Karpas-422 (cell line): ENCODE measurements at regions not wholly inside any gene's neighbourhood (a gene's known extent, or its start where the extent isn't known, plus 50 kb on each side); places are given as distances from the start of the nearest gene placed in this dataset.

ENCODE experiments used
- DNase-seq: peaks from one replicate; pipeline ENCODE4 v3.0.0-alpha.2; 2015
- H2AFZ ChIP-seq: fragments of 200-600 bp; sonication (generic); 2 replicates; pipeline ENCODE4 v1.6.1; 2014; ENCODE audit warnings: antibody characterized with exemption, low read length, mixed read lengths
- H3K27ac ChIP-seq: fragments of 200-600 bp; sonication (generic); 2 replicates; pipeline ENCODE4 v1.5.1; 2014; ENCODE audit warnings: mild to moderate bottlenecking, low read length, moderate library complexity
- H3K27me3 ChIP-seq: fragments of 200-600 bp; sonication (generic); 2 replicates; pipeline ENCODE4 v1.6.1; 2014; ENCODE audit warnings: low read length, mixed read lengths
- H3K36me3 ChIP-seq: fragments of 200-600 bp; sonication (generic); 2 replicates; pipeline ENCODE4 v1.6.1; 2014; ENCODE audit warnings: low read length, mixed read lengths; ENCODE audit not compliant: insufficient read depth
- H3K4me1 ChIP-seq: fragments of 200-600 bp; sonication (generic); 2 replicates; pipeline ENCODE4 v1.6.1; 2014; ENCODE audit warnings: mild to moderate bottlenecking, low read length, mixed read lengths
- H3K4me2 ChIP-seq: fragments of 200-600 bp; sonication (generic); 2 replicates; pipeline ENCODE4 v1.6.1; 2014; ENCODE audit warnings: low read length, low read depth, mild to moderate bottlenecking; ENCODE audit not compliant: poor library complexity, severe bottlenecking
- H3K4me3 ChIP-seq: fragments of 200-600 bp; sonication (generic); 2 replicates; pipeline ENCODE4 v1.5.1; 2014; ENCODE audit warnings: mild to moderate bottlenecking, antibody characterized with exemption, low read length, mixed read lengths
- H3K79me2 ChIP-seq: fragments of 200-600 bp; sonication (generic); 2 replicates; pipeline ENCODE4 v1.6.1; 2014; ENCODE audit warnings: mild to moderate bottlenecking, low read length, mixed read lengths
- H3K9ac ChIP-seq: fragments of 200-600 bp; sonication (generic); 2 replicates; pipeline ENCODE4 v1.6.0; 2014; ENCODE audit warnings: low read length
- H3K9me2 ChIP-seq: fragments of 200-600 bp; sonication (generic), shearing (Covaris generic); replicated peaks from 2 replicates; pipeline ENCODE4 v1.6.0; 2014; ENCODE audit warnings: mild to moderate bottlenecking, low read length, moderate library complexity; ENCODE audit not compliant: insufficient read depth
- H3K9me3 ChIP-seq: fragments of 300-700, 200-600 bp; sonication (generic); 2 replicates; pipeline ENCODE4 v1.6.1; 2014; ENCODE audit warnings: low read length, mixed read lengths
- H4K20me1 ChIP-seq: fragments of 200-600 bp; sonication (generic); 2 replicates; pipeline ENCODE4 v1.6.1; 2014; ENCODE audit warnings: mild to moderate bottlenecking, antibody characterized with exemption, low read length, low read depth; ENCODE audit not compliant: insufficient read depth

DNA sequence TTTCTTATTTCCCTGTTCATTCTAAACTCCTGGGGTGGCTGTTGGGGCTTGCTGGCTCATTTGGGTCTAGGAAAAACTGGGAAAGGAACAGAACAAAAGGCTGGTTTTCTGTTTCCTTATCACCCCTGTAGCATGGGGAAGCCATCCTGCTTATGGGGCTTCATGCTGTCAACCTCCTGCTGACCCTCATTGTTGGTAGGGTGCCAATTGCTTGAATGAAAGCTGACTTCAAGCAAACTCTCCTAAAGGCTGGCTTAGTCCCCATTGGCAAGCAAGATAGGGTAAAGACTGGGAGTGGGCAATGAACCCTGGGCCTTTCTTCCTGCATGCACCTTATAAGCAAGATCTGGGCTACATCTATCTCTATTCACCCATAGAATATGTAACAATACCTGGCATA is 511.6 kb downstream of the DMAC1 start:
- no peaks in the 10 kb centered on the region for H4K20me1 ChIP-seq
- no peaks in the 10 kb centered on the region for H3K9me3 ChIP-seq
- no peak overlapping the region for H3K9ac ChIP-seq
- no peaks in the 10 kb centered on the region for H3K79me2 ChIP-seq
- no peaks in the 10 kb centered on the region for H3K27me3 ChIP-seq
- no peaks in the 10 kb centered on the region for H3K9me2 ChIP-seq
- H3K4me3 ChIP-seq: no peak overlapping the region
- no peaks in the 10 kb centered on the region for H3K4me1 ChIP-seq
- H3K4me2 ChIP-seq: no peak overlapping the region
- no peaks in the 10 kb centered on the region for H3K36me3 ChIP-seq
- DNase-seq: no peak
- no peak overlapping the region for H3K27ac ChIP-seq
- H2AFZ ChIP-seq: no peak overlapping the region

- DNase-seq: no peak
- Histone ChIP-seq H3K4me3 (no peak overlapping the region), H3K9ac (no peak overlapping the region), H3K4me1 (no peaks in the 10 kb centered on the region), H3K4me2 (no peak overlapping the region), H3K9me2 (no peaks in the 10 kb centered on the region), H4K20me1 (no peaks in the 10 kb centered on the region), H2AFZ (no peak overlapping the region), H3K9me3 (no peaks in the 10 kb centered on the region), H3K79me2 (no peaks in the 10 kb centered on the region), H3K36me3 (no peaks in the 10 kb centered on the region), H3K27me3 (no peaks in the 10 kb centered on the region), H3K27ac (no peak overlapping the region)
Measured at GRCh38 chr9:7287065-7287464, 512.5 kb downstream of the DMAC1 start.

- no peak for DNase-seq
- Histone ChIP-seq H3K9me3 (no peaks in the 10 kb centered on the region), H3K9me2 (no peaks in the 10 kb centered on the region), H3K27me3 (no peaks in the 10 kb centered on the region), H3K27ac (no peak overlapping the region), H3K79me2 (no peaks in the 10 kb centered on the region), H3K4me1 (no peaks in the 10 kb centered on the region), H4K20me1 (no peaks in the 10 kb centered on the region), H3K4me3 (no peak overlapping the region), H3K36me3 (no peaks in the 10 kb centered on the region), H3K4me2 (no peak overlapping the region), H3K9ac (no peak overlapping the region), H2AFZ (no peak overlapping the region)
Measured at GRCh38 chr9:7286101-7286500, 513.5 kb downstream of the DMAC1 start.

DNA sequence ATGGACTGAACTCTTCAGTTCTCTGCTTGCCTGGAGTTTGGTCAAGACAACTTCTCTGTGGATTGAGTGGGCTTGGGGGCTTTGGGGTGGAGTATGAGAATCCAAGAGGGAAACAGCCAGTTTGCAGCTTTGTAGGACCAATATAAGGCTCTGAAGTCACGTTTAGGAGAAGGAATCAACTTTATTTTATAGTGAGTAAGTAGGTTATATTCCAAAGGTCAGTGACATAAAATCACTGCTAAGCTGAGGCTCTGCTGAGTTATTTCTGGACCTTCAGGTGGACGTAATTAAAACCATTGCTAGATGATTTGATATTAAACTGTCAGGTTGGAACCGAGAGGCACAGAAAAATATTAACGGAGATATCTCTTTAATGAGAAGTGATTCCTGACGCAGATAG is 514.4 kb downstream of the DMAC1 start:
- H3K4me1 ChIP-seq: no peaks in the 10 kb centered on the region
- H3K9me2 ChIP-seq: no peaks in the 10 kb centered on the region
- H3K9ac ChIP-seq: no peak overlapping the region
- H3K36me3 ChIP-seq: no peaks in the 10 kb centered on the region
- no peak overlapping the region for H3K4me3 ChIP-seq
- no peaks in the 10 kb centered on the region for H3K27me3 ChIP-seq
- no peak overlapping the region for H3K27ac ChIP-seq
- no peak overlapping the region for H2AFZ ChIP-seq
- DNase-seq: no peak
- H3K4me2 ChIP-seq: no peak overlapping the region
- H4K20me1 ChIP-seq: no peaks in the 10 kb centered on the region
- H3K79me2 ChIP-seq: no peaks in the 10 kb centered on the region
- no peaks in the 10 kb centered on the region for H3K9me3 ChIP-seq

- H3K9me3 ChIP-seq: no peaks in the 10 kb centered on the region
- no peaks in the 10 kb centered on the region for H3K4me1 ChIP-seq
- H3K4me3 ChIP-seq: no peak overlapping the region
- H4K20me1 ChIP-seq: no peaks in the 10 kb centered on the region
- no peaks in the 10 kb centered on the region for H3K79me2 ChIP-seq
- no peaks in the 10 kb centered on the region for H3K36me3 ChIP-seq
- H3K27me3 ChIP-seq: no peaks in the 10 kb centered on the region
- no peak overlapping the region for H3K9ac ChIP-seq
- no peak for DNase-seq
- no peak overlapping the region for H3K27ac ChIP-seq
- H3K4me2 ChIP-seq: no peak overlapping the region
- no peaks in the 10 kb centered on the region for H3K9me2 ChIP-seq
- no peak overlapping the region for H2AFZ ChIP-seq
Measured at GRCh38 chr9:7284517-7284916, 515.1 kb downstream of the DMAC1 start.

DNA sequence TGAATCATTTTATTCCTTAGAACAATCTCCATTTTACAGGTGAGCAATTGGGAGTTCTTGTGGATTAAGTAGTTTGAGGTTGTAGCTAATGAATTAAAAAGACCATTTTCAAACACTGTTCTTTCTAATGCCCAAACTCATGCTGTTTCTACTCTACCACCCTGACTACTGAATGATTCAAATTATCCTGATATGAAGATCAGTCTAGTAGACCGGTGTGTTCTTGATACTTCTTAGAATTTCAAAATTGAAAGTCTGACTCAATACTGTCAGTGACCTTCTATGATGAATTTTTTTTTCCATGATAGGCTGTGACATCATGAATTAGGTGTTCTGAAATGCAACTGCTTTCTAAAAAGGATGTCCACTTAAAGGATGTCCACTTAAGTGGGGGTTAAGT is 515.5 kb downstream of the DMAC1 start:
- H2AFZ ChIP-seq: no peak overlapping the region
- H3K4me1 ChIP-seq: no peaks in the 10 kb centered on the region
- H3K27ac ChIP-seq: no peak overlapping the region
- DNase-seq: no peak
- no peaks in the 10 kb centered on the region for H4K20me1 ChIP-seq
- no peaks in the 10 kb centered on the region for H3K9me2 ChIP-seq
- H3K4me2 ChIP-seq: no peak overlapping the region
- H3K4me3 ChIP-seq: no peak overlapping the region
- H3K36me3 ChIP-seq: no peaks in the 10 kb centered on the region
- H3K9ac ChIP-seq: no peak overlapping the region
- H3K27me3 ChIP-seq: no peaks in the 10 kb centered on the region
- no peaks in the 10 kb centered on the region for H3K79me2 ChIP-seq
- H3K9me3 ChIP-seq: no peaks in the 10 kb centered on the region

GRCh38 chr9:7273575-7273974 is 515.8 kb downstream of the KDM4C start:
- Histone ChIP-seq H3K9me2 (no peaks in the 10 kb centered on the region), H3K4me2 (no peak overlapping the region), H3K9ac (no peak overlapping the region), H3K4me3 (no peak overlapping the region), H4K20me1 (no peaks in the 10 kb centered on the region), H3K9me3 (no peaks in the 10 kb centered on the region), H3K4me1 (no peaks in the 10 kb centered on the region), H3K79me2 (no peaks in the 10 kb centered on the region), H3K27ac (no peak overlapping the region), H2AFZ (no peak overlapping the region), H3K27me3 (no peaks in the 10 kb centered on the region), H3K36me3 (no peaks in the 10 kb centered on the region)
- DNase-seq: no peak

- Histone ChIP-seq H4K20me1 (no peaks in the 10 kb centered on the region), H3K4me1 (no peaks in the 10 kb centered on the region), H3K9me3 (no peaks in the 10 kb centered on the region), H3K36me3 (no peaks in the 10 kb centered on the region), H3K4me2 (no peak overlapping the region), H3K4me3 (no peak overlapping the region), H3K79me2 (no peaks in the 10 kb centered on the region), H3K27ac (no peak overlapping the region), H3K27me3 (no peaks in the 10 kb centered on the region), H3K9me2 (no peaks in the 10 kb centered on the region), H3K9ac (no peak overlapping the region), H2AFZ (no peak overlapping the region)
- no peak for DNase-seq
Measured at GRCh38 chr9:7266911-7267595, 509.3 kb downstream of the KDM4C start.

DNA sequence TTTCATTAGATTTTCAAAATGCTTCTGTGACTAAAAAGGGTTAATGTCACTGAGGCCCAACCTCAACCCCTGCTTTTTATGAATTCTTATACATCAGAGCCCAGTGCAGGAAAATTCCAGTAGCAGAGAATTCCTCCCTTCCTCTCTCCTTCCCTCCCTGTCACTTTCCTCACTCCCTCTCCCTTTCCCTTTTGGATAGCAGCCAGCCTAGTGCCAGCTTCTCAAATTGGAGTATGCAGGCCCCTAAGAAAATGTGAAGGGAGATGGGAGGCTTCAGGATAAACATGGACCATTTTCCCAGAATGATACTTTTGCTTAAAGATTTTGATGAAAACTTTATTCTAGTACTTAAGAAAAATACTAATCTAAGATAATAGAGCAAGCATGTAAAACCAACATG is 507.4 kb downstream of the KDM4C start:
- no peak overlapping the region for H3K27ac ChIP-seq
- H4K20me1 ChIP-seq: no peaks in the 10 kb centered on the region
- H3K9me3 ChIP-seq: no peaks in the 10 kb centered on the region
- H3K4me2 ChIP-seq: no peak overlapping the region
- H3K36me3 ChIP-seq: no peaks in the 10 kb centered on the region
- H3K4me1 ChIP-seq: no peaks in the 10 kb centered on the region
- H3K4me3 ChIP-seq: no peak overlapping the region
- no peaks in the 10 kb centered on the region for H3K9me2 ChIP-seq
- no peak overlapping the region for H2AFZ ChIP-seq
- H3K27me3 ChIP-seq: no peaks in the 10 kb centered on the region
- H3K79me2 ChIP-seq: no peaks in the 10 kb centered on the region
- DNase-seq: no peak
- no peak overlapping the region for H3K9ac ChIP-seq
